ENCODE measurements at regions not wholly inside any gene's neighbourhood (a gene's known extent, or its start where the extent isn't known, plus 50 kb on each side); places are given as distances from the start of the nearest gene placed in this dataset.

GRCh38 chr6:145270464-145270863, 464.9 kb downstream of the EPM2A start:
- Histone ChIP-seq H3K27ac (no peak overlapping the region), H3K79me2 (ENCODE audit: insufficient read depth, low read depth) (no peaks in the 10 kb centered on the region), H3K4me3 (IDR thresholded peaks at IDR 0.05; ENCODE audit: insufficient read depth, low read depth, low read length) (no peak overlapping the region), H3K4me2 (no peak overlapping the region), H3K27me3 (ENCODE audit: insufficient read depth, low read depth) (no peaks in the 10 kb centered on the region), H2AFZ (ENCODE audit: low read depth) (no peak overlapping the region), H3K4me1 (ENCODE audit: low read depth, poor library complexity, severe bottlenecking) (no peaks in the 10 kb centered on the region), H3K36me3 (ENCODE audit: insufficient read depth) (no peaks in the 10 kb centered on the region), H3K9ac (no peak overlapping the region), H4K20me1 (ENCODE audit: insufficient read depth) (no peaks in the 10 kb centered on the region)
- TF ChIP-seq, protein P1, sequence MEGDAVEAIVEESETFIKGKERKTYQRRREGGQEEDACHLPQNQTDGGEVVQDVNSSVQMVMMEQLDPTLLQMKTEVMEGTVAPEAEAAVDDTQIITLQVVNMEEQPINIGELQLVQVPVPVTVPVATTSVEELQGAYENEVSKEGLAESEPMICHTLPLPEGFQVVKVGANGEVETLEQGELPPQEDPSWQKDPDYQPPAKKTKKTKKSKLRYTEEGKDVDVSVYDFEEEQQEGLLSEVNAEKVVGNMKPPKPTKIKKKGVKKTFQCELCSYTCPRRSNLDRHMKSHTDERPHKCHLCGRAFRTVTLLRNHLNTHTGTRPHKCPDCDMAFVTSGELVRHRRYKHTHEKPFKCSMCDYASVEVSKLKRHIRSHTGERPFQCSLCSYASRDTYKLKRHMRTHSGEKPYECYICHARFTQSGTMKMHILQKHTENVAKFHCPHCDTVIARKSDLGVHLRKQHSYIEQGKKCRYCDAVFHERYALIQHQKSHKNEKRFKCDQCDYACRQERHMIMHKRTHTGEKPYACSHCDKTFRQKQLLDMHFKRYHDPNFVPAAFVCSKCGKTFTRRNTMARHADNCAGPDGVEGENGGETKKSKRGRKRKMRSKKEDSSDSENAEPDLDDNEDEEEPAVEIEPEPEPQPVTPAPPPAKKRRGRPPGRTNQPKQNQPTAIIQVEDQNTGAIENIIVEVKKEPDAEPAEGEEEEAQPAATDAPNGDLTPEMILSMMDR (conservative IDR thresholded peaks at IDR 0.05; ENCODE audit: low read depth, low read length): no peak

DNA sequence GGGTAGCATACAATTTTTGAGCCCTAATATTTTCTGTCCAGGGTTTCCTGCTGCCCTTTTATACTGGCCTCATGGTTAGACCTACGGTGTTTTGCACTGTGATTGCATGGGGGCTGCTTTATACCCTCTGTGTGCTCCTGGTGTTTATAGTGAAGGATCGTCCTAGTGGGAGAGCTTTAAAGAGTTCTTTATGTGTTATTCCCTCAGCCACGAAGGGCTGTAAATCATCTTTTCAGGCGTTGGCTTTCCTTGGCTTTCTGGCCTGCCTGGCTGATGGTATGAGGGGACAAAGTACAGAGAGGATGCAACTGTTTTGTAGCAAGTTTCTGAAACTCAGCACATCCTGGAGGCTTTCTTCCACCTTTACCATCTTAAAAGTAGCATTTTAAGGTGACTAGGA, 464.3 kb downstream of the EPM2A start:
- TF ChIP-seq, protein P1 (conservative IDR thresholded peaks at IDR 0.05; ENCODE audit: low read depth, low read length): no peak
- Histone ChIP-seq H3K9ac (no peak overlapping the region), H3K4me3 (IDR thresholded peaks at IDR 0.05; ENCODE audit: insufficient read depth, low read depth, low read length) (no peak overlapping the region), H3K4me1 (ENCODE audit: low read depth, poor library complexity, severe bottlenecking) (no peaks in the 10 kb centered on the region), H3K79me2 (ENCODE audit: insufficient read depth, low read depth) (no peaks in the 10 kb centered on the region), H4K20me1 (ENCODE audit: insufficient read depth) (no peaks in the 10 kb centered on the region), H3K27me3 (ENCODE audit: insufficient read depth, low read depth) (no peaks in the 10 kb centered on the region), H3K27ac (no peak overlapping the region), H3K4me2 (no peak overlapping the region), H3K36me3 (ENCODE audit: insufficient read depth) (no peaks in the 10 kb centered on the region), H2AFZ (ENCODE audit: low read depth) (no peak overlapping the region)

GRCh38 chr6:145271577-145271976, 463.7 kb downstream of the EPM2A start:
- Histone ChIP-seq H3K36me3 (ENCODE audit: insufficient read depth) (no peaks in the 10 kb centered on the region), H3K4me3 (IDR thresholded peaks at IDR 0.05; ENCODE audit: insufficient read depth, low read depth, low read length) (no peak overlapping the region), H3K27me3 (ENCODE audit: insufficient read depth, low read depth) (no peaks in the 10 kb centered on the region), H3K27ac (no peak overlapping the region), H3K79me2 (ENCODE audit: insufficient read depth, low read depth) (no peaks in the 10 kb centered on the region), H3K9ac (no peak overlapping the region), H3K4me2 (no peak overlapping the region), H4K20me1 (ENCODE audit: insufficient read depth) (no peaks in the 10 kb centered on the region), H3K4me1 (ENCODE audit: low read depth, poor library complexity, severe bottlenecking) (no peaks in the 10 kb centered on the region), H2AFZ (ENCODE audit: low read depth) (no peak overlapping the region)
- TF ChIP-seq, protein P1 (conservative IDR thresholded peaks at IDR 0.05; ENCODE audit: low read depth, low read length): no peak

- no peak overlapping the region for H2AFZ ChIP-seq (ENCODE audit: low read depth)
- H3K4me2 ChIP-seq: no peak overlapping the region
- H4K20me1 ChIP-seq (ENCODE audit: insufficient read depth): no peaks in the 10 kb centered on the region
- no peaks in the 10 kb centered on the region for H3K4me1 ChIP-seq (ENCODE audit: low read depth, poor library complexity, severe bottlenecking)
- TF ChIP-seq, protein P1 (conservative IDR thresholded peaks at IDR 0.05; ENCODE audit: low read depth, low read length): no peak
- H3K9ac ChIP-seq: no peak overlapping the region
- no peak overlapping the region for H3K27ac ChIP-seq
- H3K4me3 ChIP-seq (IDR thresholded peaks at IDR 0.05; ENCODE audit: insufficient read depth, low read depth, low read length): no peak overlapping the region
- no peaks in the 10 kb centered on the region for H3K27me3 ChIP-seq (ENCODE audit: insufficient read depth, low read depth)
- H3K79me2 ChIP-seq (ENCODE audit: insufficient read depth, low read depth): no peaks in the 10 kb centered on the region
- H3K36me3 ChIP-seq (ENCODE audit: insufficient read depth): no peaks in the 10 kb centered on the region
These were observed 463.1 kb downstream of the EPM2A start for GRCh38 chr6:145272246-145272645.

Measured in KMS-11 (cell line).